ENCODE measurements at regions not wholly inside any gene's neighbourhood (a gene's known extent, or its start where the extent isn't known, plus 50 kb on each side); places are given as distances from the start of the nearest gene placed in this dataset.
"Not testable (repeated sequence)": the region's sequence is repeated elsewhere in the genome, so short reads cannot be mapped to it uniquely, and the experiment has no call there.

GRCh38 chr5:125976421-125977000 lies 446.7 kb upstream of the GRAMD2B start:
- intact Hi-C loops (cut with DNase I, micrococcal nuclease) = no loop called here
- no peak for ATAC-seq

GRCh38 chr5:125978015-125978414 lies 445.2 kb upstream of the GRAMD2B start:
- ATAC-seq (no peak), DNase-seq (no peak)
- intact Hi-C loops (cut with DNase I, micrococcal nuclease) = no loop called here

More at GRCh38 chr5:125976421-125977000, 446.7 kb upstream of the GRAMD2B start:
- no peak for DNase-seq

- intact Hi-C loops (cut with DNase I, micrococcal nuclease) = no loop called here
- no peak for ATAC-seq
- DNase-seq = no peak
Observed at GRCh38 chr5:125979636-125980035, 443.6 kb upstream of the GRAMD2B start.

GRCh38 chr5:125981016-125981415 lies 442.2 kb upstream of the GRAMD2B start:
- no peak for ATAC-seq
- intact Hi-C loops (cut with DNase I, micrococcal nuclease) = no loop called here

GRCh38 chr5:125987677-125988255 lies 435.4 kb upstream of the GRAMD2B start:
- ATAC-seq (no peak), DNase-seq (no peak)
- intact Hi-C loops (cut with DNase I, micrococcal nuclease) = no loop called here

More at GRCh38 chr5:125981016-125981415, 442.2 kb upstream of the GRAMD2B start:
- no peak for DNase-seq

- no peak for DNase-seq
- ATAC-seq = no peak
- intact Hi-C loops (cut with DNase I, micrococcal nuclease) = no loop called here
Observed at GRCh38 chr5:125992050-125992449, 431.2 kb upstream of the GRAMD2B start.

- intact Hi-C loops (cut with DNase I, micrococcal nuclease); ATAC-seq; DNase-seq: not testable (repeated sequence)
Observed at GRCh38 chr5:125999271-126000030, 423.8 kb upstream of the GRAMD2B start.

GRCh38 chr5:126000507-126000906 lies 422.7 kb upstream of the GRAMD2B start:
- no peak for ATAC-seq
- DNase-seq = no peak
- intact Hi-C loops (cut with DNase I, micrococcal nuclease) = no loop called here

- DNase-seq (peak; percentile 15 to 27), ATAC-seq (no peak)
- intact Hi-C loops (cut with DNase I, micrococcal nuclease) = no loop called here
Observed at GRCh38 chr5:126002222-126002897, 420.8 kb upstream of the GRAMD2B start.

- peak in 1 of 2 donors; percentile 8 for DNase-seq
- ATAC-seq = no peak
- intact Hi-C loops (cut with DNase I, micrococcal nuclease) = no loop called here
Observed at GRCh38 chr5:126003309-126003708, 419.9 kb upstream of the GRAMD2B start.

GRCh38 chr5:126004636-126005035 lies 418.6 kb upstream of the GRAMD2B start:
- intact Hi-C loops (cut with DNase I, micrococcal nuclease) = no loop called here
- no peak for DNase-seq

GRCh38 chr5:126007841-126008240 lies 415.4 kb upstream of the GRAMD2B start:
- intact Hi-C loops (cut with DNase I, micrococcal nuclease) = no loop called here
- ATAC-seq = no peak
- no peak for DNase-seq

More at GRCh38 chr5:126004636-126005035, 418.6 kb upstream of the GRAMD2B start:
- no peak for ATAC-seq

- ATAC-seq = no peak
- DNase-seq = no peak
- intact Hi-C loops (cut with DNase I, micrococcal nuclease) = no loop called here
Observed at GRCh38 chr5:126009566-126009965, 413.6 kb upstream of the GRAMD2B start.

- intact Hi-C loops (cut with DNase I, micrococcal nuclease); ATAC-seq; DNase-seq: not testable (repeated sequence)
Observed at GRCh38 chr5:126011526-126011925, 411.7 kb upstream of the GRAMD2B start.

GRCh38 chr5:126014676-126015075 lies 408.5 kb upstream of the GRAMD2B start:
- ATAC-seq (no peak), DNase-seq (no peak)
- intact Hi-C loops (cut with DNase I, micrococcal nuclease) = no loop called here

- intact Hi-C loops (cut with DNase I, micrococcal nuclease) = no loop called here
- no peak for DNase-seq
- no peak for ATAC-seq
Observed at GRCh38 chr5:126015235-126016181, 407.7 kb upstream of the GRAMD2B start.

- intact Hi-C loops (cut with DNase I, micrococcal nuclease) = no loop called here
- ATAC-seq (no peak), DNase-seq (no peak)
Observed at GRCh38 chr5:126016256-126016655, 407.0 kb upstream of the GRAMD2B start.

- DNase-seq (no peak), ATAC-seq (no peak)
- intact Hi-C loops (cut with DNase I, micrococcal nuclease) = no loop called here
Observed at GRCh38 chr5:126017096-126017495, 406.1 kb upstream of the GRAMD2B start.

GRCh38 chr5:126020770-126021169 lies 402.4 kb upstream of the GRAMD2B start:
- no peak for ATAC-seq
- DNase-seq = no peak
- intact Hi-C loops (cut with DNase I, micrococcal nuclease) = no loop called here

All from left colon (tissue), 2 donors.